Ureter (tissue), 1 donor: ENCODE measurements at regions not wholly inside any gene's neighbourhood (a gene's known extent, or its start where the extent isn't known, plus 50 kb on each side); places are given as distances from the start of the nearest gene placed in this dataset.
A peak's percentile ranks its signal among the peaks of the same experiment; 100 is the strongest.
"Not testable (repeated sequence)": the region's sequence is repeated elsewhere in the genome, so short reads cannot be mapped to it uniquely, and the experiment has no call there.

ENCODE experiments used
- DNase-seq: peaks from one replicate; pipeline ENCODE4 v3.0.0-alpha.2; 2020; ENCODE audit warnings: low spot score
- donor health status: DM: yes; HTN: yes; CAD: no.

DNA sequence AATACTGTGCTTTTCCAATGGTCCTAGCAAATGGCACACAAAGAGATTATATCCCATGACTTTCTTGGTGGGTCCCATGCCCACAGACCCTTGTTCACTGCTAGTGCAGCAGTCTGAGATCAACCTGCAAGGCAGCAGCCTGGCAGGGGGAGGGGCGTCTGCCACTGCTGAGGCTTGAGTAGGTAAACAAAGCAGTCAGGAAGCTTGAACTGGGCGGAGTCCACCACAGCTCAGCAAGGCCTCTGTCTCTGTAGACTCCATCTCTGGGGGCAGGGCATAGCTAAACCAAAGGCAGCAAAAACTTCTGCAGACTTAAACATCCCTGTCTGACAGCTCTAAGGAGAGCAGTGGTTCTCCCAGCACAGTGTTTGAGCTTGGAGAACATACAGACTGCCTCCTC is 82.9 kb downstream of the ZNF737 start:
- DNase-seq, result no peak

- DNase-seq, result no peak
Measured at GRCh38 chr19:20481736-20482135, 83.8 kb downstream of the ZNF737 start.

- DNase-seq, result no peak
Measured at GRCh38 chr19:20479483-20479882, 86.1 kb downstream of the ZNF737 start.

- DNase-seq, result no peak
Measured at GRCh38 chr19:20478936-20479335, 86.6 kb downstream of the ZNF737 start.

DNA sequence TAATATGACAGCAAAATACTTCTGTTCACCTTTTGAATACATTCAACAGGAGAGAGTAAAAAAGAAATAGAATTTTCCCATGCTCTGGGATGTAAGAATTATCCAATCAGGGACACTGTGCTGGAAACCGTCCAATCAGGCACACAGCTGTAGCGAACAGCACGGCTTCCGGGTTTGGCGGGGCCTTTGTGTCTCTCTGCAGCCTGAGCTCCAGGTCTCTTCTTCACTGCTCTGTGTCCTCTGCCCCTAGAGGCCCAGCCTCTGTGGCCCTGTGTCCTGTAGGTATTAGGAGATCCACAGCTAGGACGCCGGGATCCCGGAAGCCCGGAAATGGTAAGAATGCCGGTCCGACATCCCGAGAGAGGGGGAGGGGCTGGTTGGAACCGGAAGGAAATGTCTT is 92.7 kb downstream of the ZNF737 start:
- DNase-seq, result no peak

DNA sequence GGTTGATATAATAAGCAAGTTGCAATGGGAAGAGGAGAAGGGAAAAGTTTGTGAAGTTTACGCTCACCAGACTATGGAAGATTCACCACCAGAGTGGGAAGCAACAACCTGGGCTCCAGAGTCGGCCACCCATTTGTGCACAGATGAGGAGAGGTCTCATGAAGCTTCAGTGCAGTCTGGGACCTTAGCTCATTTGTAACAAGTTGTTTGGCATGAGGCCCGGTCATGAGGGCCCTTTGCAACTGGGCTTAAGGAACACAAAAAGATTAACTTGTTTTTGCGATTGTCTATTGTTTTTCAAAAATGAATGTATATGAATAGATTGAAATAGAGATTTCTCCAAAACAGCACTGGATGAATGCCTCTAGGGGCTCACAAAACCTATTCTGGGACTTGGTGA is 94.2 kb downstream of the ZNF737 start:
- DNase-seq, result no peak

- DNase-seq, result no peak
Measured at GRCh38 chr19:20470345-20471135, 95.0 kb downstream of the ZNF737 start.

DNA sequence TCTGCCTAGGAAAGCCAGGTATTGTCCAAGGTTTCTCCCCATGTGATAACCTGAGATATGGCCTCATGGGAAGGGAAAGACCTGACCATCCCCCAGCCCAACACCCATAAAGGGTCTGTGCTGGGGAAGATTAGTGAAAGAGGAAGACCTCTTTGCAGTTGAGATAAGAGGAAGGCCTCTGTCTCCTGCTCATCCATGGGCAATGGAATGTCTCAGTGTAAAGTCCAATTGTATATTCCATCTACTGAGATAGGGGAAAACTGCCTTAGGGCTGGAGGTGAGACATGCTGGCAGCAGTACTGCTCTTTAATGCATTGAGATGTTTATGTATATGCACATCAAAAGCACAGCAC is 99.0 kb downstream of the ZNF737 start:
- not testable (repeated sequence) for DNase-seq

DNA sequence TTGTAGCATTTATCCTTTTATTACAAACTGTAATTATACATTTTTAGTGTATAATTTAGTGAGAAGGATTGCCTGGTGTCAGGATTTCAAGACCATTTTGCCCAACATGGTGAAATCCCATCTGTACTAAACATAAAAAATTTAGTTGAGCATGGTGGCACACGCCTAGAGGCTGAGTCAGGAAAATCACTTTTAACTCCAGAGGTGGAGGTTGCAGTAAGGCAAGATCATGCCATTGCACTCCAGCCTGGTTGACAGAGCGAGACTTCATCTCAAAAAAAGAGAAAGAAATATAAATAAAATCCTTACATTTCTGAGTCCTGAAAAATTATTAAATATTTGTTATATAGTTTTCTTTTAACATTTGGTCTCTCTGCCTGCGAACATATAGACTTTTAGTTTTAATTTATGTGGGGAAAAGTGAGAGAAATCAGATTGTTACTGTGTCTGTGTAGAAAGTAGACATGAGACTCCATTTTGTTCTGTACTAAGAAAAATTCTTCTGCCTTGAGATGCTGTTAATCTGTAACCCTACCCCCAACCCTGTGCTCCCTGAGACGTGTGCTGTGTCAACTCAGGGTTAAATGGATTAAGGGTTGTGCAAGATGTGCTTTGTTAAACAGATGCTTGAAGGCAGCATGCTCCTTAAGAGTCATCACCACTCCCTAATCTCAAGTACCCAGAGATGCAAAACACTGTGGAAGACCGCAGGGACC is 99.5 kb downstream of the ZNF737 start:
- DNase-seq, result not testable (repeated sequence)

DNA sequence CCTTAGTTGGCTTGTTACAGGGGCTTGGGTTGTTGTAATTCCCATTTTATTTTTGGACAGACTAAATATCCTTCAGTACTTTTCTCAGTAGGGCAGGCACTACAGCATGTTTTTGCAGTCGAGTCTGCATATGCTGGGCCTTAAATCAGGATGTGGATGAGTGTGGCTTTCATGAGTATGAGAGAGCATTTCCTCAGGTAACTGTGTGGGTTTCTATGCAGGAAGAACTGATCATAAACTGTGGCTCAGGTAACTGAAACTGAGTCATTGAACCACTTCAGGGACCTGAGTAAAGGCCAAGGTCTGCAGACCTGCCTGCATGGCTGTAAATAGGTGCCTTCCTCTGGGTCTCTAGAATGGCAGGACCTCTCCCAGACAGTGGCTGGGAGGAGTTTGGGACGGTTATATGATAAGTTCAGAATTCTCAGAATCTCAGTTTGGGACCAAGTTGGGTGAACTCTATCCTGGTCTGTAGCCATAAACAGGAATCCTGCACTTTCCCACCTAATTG is 112.1 kb downstream of the ZNF737 start:
- DNase-seq, result no peak

GRCh38 chr19:20444202-20444885 is 121.2 kb downstream of the ZNF737 start:
- no peak for DNase-seq

DNA sequence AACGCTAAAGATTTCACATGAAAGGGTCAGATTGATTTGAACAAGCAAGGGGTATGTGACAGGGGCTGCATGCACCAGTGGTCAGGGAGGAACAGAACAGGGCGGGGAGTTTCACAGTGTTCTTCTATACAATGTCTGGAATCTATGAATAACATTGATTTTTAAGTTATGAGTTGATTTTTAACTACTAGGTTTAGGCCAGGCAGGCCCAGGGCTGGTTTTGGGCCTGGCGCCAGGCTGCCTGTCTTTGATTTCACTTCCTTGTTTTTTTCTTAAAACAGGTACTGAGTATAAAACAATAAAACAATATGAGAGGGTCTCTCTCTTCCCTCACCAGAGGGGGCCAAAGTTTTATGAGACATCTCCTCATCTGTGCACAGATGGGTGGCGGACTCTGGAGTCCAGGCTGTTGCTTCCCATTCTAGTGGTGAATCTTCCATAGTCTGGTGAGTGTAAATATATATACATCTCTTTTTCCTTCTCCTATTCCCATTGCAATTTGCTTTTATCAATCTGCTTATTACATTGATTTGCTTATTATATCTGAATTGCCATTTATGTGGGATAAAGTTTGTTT is 133.2 kb downstream of the ZNF737 start:
- peak; percentile 50 for DNase-seq

DNA sequence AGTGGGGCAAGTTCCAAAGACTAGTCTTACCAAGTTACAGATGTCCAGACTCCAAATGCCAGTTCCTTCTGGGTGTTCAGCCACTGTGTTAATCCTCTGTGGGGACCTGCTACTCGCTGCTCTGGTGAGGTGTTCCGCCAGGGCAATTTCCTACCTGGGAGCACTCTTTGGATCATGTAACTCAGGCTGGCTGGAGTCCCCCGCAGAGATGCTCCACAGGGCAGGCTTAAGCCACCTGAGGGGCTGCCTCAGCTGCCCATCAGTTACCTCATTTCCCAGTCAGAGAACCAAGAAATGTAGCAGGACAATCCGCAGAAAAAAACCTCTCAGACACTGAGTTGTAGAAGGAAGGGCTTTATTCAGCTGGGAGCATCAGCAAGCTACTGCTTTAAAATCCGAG is 133.8 kb downstream of the ZNF737 start:
- DNase-seq, result no peak

DNA sequence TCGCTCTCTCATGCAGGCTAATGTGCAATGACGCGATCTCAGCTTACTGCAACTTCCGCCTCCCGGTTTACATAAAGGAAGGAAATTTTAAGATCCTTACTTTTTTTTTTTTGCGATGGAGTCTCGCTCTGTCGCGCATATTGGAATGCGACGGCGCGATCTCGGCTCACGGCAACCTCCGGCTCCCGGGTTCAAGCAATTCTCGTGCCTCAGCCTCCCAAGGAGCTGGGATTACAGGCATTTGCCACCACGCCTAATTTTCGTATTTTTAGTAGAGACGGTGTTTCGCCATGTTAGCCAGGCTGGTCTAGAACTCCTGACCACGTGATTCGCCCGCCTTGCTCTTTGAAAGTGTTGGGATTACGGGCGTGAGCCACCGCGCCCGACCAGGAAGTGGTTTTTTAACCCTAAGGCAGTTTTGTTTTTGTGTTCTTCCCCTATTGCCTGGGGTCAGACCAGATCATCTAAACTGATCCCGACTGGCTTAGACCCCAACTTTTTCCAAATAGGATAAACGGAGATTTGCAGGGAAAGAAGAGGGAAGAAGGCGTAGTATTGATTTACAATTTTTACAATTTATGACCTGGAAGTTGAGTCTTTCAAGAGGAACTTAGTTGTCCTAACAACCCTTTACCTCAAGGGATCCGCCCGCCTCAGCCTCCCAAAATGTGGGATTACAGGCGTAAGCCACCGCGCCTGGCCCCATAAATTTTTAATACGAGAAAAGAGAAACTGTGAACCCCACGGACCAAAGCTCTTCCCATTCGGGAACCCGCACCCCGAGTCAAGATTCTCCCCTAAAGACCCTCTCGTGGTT is 142.0 kb downstream of the ZNF737 start:
- DNase-seq, result peak; percentile 68

DNA sequence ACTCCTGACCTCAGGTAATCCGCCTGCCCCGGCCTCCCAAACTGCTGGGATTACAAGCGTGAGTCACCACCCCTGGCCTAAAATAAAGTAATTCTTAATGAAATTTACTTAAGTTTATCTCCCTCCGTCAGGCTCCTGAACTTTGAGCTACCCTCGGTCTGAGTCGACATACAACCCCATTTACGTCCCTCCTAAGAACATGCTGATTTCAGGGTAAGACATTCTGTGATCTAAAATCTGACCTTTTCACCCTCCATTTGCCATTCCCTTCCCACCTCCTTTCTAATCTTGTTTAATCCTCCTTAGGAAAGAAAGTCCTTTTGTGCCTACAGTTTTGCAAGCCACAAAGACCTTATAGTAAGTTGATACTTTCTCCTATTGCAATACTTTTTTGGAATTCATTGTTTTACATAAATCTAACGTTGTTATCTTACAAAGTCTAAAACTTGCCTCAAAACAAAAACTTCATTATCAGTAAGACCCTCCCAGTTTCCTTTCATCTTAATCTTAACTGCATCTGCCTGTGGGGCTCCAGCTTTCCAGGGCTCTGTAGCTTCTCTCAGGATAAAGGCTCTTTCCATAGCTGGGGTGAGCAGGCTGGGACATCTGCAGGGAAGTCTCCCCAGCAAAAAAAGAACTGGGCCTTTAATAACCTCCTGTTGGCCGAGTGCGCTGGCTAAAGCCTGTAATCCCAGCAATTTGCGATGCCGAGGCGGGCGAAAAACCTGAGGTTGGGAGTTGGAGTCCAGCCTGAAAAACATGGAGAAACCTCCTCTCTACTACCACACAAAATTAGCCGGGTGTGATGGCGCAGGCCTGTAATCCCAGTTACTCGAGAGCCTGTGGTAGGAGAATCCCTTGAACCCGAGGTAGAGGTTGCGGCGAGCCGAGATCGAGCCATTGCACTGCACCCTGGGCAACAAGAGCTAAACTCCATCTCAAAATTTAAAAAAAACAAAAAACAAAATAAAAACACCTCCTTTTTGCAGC is 143.1 kb downstream of the ZNF737 start:
- no peak for DNase-seq

- no peak for DNase-seq
Measured at GRCh38 chr19:20416661-20417060, 148.9 kb downstream of the ZNF737 start.

- no peak for DNase-seq
Measured at GRCh38 chr19:20414120-20414519, 151.5 kb downstream of the ZNF737 start.

DNA sequence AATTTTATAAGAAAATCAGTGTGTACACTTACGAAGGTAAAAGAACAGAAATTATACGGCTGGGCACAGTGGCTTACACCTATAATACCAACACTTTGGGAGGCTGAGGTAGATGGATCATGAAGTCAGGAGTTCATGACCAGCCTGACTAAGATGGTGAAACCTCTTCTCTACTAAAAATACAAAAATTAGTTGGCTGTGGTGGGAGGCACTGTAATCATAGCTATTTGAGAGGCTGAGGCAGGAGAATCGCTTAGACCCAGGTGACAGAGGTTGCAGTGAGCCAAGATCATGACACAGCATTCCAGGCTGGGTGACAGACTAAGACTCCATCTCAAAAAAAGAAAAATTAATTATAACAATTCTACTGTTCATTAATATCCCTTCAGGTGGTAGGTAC is 151.9 kb downstream of the ZNF737 start:
- no peak for DNase-seq

DNA sequence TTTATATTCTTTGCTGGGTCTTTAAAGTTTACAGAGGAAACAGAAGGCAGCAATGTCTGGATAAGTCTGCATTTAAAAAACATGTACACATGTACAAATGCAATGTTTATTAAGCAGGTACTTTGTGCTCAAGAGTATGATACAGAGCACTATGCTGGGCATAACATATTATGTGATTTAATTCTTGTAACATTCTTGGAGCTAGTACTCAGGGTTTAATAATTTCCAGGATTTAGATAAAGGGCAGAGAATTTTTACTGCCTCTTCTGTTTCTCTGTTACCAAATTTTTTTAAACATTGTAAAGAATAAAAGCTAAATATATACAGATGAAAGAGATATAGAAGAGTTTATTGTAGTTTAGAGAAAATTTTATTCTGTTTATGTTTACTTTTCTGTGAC is 152.7 kb downstream of the ZNF737 start:
- DNase-seq, result no peak

DNA sequence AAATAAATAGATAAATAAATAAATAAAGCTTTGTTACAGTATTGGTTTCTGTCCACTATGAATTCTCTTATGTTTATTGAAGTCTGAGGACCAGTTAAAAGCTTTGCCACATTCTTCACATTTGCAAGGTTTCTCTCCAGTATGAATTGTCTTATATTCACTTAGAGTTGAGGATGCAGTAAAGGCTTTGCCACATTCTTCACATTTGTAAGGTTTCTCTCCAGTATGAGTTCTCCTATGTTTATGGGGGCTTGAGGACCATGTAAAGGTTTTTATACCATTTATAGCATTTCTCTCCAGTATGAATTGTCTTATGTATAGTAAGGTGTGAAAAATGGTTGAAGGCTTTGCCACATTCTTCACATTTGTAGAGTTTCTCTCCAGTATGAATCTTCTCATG is 168.3 kb downstream of the ZNF737 start:
- no peak for DNase-seq
